ENCODE measurements at regions not wholly inside any gene's neighbourhood (a gene's known extent, or its start where the extent isn't known, plus 50 kb on each side); places are given as distances from the start of the nearest gene placed in this dataset.
A peak's percentile ranks its signal among the peaks of the same experiment; 100 is the strongest.

DNA sequence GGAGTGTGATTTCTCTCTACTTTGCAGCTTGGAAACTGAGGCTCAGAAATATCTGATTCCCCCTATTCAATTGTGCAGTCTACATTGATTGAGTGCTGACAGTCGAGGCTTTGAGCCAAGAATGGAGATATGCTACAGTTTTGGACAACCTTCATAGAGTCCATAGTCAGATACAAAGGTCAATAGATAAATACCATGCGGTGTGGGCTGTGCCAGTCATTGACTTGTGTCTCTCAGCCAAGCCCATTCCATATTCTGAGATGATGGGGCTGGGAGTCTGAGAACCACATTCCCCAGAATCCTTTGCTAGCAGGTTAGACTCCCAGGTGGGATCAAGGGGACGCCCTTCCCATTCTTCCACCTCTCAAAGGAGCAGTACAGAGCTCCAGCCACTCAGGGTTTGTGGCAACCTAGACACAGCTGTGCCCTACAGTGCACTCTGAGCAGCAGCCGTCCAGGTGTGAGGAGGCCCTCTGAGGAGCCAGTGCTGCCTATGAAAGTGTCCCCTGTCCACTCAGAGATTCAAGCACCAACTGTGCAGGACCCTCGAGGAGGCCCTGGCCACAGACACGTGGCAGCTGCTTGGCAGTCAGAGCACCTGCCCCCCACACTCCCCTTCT, 348.3 kb downstream of the CYRIA start:
- peak in 1 of 2 donors; percentile 79 for DNase-seq (ENCODE audit: extremely low spot score in 2 of 2)
- no peaks in the 10 kb centered on the region for H3K27me3 ChIP-seq
- no peak overlapping the region for H3K27ac ChIP-seq
- H3K36me3 ChIP-seq, result no peaks in the 10 kb centered on the region
- peaks cover 22% of the 10 kb centered on the region for H3K4me1 ChIP-seq
- intact Hi-C loops (cut with DNase I), result no loop called here
- no peak overlapping the region for H3K4me3 ChIP-seq
- no peaks in the 10 kb centered on the region for H3K9me3 ChIP-seq
- no peak for TF ChIP-seq POLR2A (IDR thresholded peaks at IDR 0.05)
- TF ChIP-seq, protein P1, sequence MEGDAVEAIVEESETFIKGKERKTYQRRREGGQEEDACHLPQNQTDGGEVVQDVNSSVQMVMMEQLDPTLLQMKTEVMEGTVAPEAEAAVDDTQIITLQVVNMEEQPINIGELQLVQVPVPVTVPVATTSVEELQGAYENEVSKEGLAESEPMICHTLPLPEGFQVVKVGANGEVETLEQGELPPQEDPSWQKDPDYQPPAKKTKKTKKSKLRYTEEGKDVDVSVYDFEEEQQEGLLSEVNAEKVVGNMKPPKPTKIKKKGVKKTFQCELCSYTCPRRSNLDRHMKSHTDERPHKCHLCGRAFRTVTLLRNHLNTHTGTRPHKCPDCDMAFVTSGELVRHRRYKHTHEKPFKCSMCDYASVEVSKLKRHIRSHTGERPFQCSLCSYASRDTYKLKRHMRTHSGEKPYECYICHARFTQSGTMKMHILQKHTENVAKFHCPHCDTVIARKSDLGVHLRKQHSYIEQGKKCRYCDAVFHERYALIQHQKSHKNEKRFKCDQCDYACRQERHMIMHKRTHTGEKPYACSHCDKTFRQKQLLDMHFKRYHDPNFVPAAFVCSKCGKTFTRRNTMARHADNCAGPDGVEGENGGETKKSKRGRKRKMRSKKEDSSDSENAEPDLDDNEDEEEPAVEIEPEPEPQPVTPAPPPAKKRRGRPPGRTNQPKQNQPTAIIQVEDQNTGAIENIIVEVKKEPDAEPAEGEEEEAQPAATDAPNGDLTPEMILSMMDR (IDR thresholded peaks at IDR 0.05), result no peak

DNA sequence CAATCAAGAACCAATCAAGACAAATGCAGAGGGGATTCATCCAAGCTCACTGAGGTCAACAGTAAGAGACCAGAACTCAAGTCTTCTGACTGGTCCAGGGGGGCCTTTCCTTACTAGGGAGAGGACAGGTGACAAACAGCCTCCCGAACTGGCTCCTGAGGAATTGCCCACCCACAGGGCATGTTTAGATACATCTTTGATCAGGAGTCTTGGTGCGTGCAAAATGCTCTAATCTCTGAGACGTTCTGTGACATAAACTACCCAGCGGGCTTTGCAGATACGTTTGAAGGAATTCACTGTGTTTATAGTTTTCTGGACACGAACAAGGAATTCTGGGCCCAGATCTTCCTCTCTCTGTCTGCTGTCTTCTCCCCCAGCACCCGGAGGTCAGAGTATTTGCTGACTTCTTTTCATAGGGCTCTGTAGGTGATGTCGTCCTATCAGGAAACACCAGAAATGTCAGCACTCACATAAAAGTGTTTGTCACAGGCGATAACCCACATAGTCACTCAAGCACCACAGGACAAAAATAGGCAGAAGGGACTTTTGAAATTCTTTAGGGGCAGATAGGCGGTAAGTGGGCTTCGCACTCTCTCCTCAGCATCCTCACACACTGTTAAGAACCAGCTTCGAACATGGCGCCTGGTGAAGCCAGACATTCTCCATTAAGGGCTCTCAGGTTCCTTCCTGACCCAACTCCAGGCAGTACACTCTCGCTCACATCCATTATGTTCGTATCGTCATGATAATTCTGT, 349.0 kb downstream of the CYRIA start:
- H3K36me3 ChIP-seq, result no peaks in the 10 kb centered on the region
- H3K9me3 ChIP-seq, result no peaks in the 10 kb centered on the region
- no peak overlapping the region for H3K27ac ChIP-seq
- intact Hi-C loops (cut with DNase I), result no loop called here
- no peak for DNase-seq (ENCODE audit: extremely low spot score in 2 of 2)
- H3K4me1 ChIP-seq, result peaks cover 22% of the 10 kb centered on the region
- H3K4me3 ChIP-seq, result no peak overlapping the region
- TF ChIP-seq, protein P1 (IDR thresholded peaks at IDR 0.05), result no peak
- TF ChIP-seq POLR2A (IDR thresholded peaks at IDR 0.05), result no peak
- TF ChIP-seq POLR2AphosphoS5 (IDR thresholded peaks at IDR 0.05; ENCODE audit: insufficient read depth in 1 of 2, low read depth in 1 of 2), result no peak
- no peaks in the 10 kb centered on the region for H3K27me3 ChIP-seq

DNA sequence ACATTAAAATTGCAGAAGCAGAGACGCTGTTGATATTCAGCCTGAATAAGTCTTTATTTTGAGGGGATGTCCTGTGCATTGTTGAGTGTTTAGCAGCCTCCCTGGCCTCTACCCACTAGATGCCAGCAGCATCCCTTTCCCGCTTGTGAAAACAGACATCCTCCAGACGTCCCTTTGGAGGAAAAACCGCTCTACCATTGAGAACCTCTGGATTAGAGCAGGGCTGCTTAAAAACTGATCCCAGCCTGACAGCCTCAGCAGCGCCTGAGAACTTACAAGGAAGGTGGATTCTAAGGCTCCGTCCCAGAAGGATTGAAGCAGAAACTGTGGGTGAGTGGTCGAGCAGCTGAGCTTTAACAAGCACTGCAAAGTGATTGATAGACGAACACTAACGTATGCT, 349.7 kb downstream of the CYRIA start:
- no peak for DNase-seq (ENCODE audit: extremely low spot score in 2 of 2)

DNA sequence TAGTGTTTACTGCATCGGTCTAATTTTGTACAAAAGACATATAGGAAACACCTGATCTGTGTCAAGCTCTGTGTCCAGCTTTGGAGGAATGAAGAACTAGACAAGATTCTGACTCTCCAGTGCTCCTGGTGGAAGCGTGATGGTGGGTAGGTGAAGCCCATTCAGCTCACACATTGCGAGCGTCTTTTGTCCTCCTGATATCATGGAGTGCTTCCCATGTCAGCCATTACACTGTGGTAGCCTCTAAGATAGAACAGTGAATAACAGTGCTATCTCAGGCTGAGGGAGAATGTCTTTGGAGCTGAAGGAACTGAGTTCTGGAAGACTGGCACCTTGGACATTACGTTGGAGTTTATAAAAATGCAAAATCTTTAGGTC, 350.2 kb downstream of the CYRIA start:
- TF ChIP-seq, protein P1 (IDR thresholded peaks at IDR 0.05), result no peak
- no peak for TF ChIP-seq POLR2A (IDR thresholded peaks at IDR 0.05)
- no peak for TF ChIP-seq POLR2AphosphoS5 (IDR thresholded peaks at IDR 0.05; ENCODE audit: insufficient read depth in 1 of 2, low read depth in 1 of 2)
- H3K9me3 ChIP-seq, result no peaks in the 10 kb centered on the region
- no peaks in the 10 kb centered on the region for H3K27me3 ChIP-seq
- no peaks in the 10 kb centered on the region for H3K36me3 ChIP-seq
- H3K4me3 ChIP-seq, result no peak overlapping the region
- no peak for DNase-seq (ENCODE audit: extremely low spot score in 2 of 2)
- no peak overlapping the region for H3K27ac ChIP-seq
- intact Hi-C loops (cut with DNase I), result no loop called here
- H3K4me1 ChIP-seq, result peaks cover 22% of the 10 kb centered on the region

More for the DNA sequence above, 349.7 kb downstream of the CYRIA start:
- Histone ChIP-seq H3K27ac (no peak overlapping the region), H3K9me3 (no peaks in the 10 kb centered on the region), H3K4me3 (no peak overlapping the region), H3K27me3 (no peaks in the 10 kb centered on the region), H3K36me3 (no peaks in the 10 kb centered on the region), H3K4me1 (peaks cover 22% of the 10 kb centered on the region)
- intact Hi-C loops (cut with DNase I), result no loop called here
- TF ChIP-seq POLR2A (IDR thresholded peaks at IDR 0.05) (no peak), POLR2AphosphoS5 (IDR thresholded peaks at IDR 0.05; ENCODE audit: insufficient read depth in 1 of 2, low read depth in 1 of 2) (no peak)
- TF ChIP-seq, protein P1 (IDR thresholded peaks at IDR 0.05), result no peak
